GM12891 (cell line): ENCODE measurements at regions not wholly inside any gene's neighbourhood (a gene's known extent, or its start where the extent isn't known, plus 50 kb on each side); places are given as distances from the start of the nearest gene placed in this dataset.
"Not testable (repeated sequence)": the region's sequence is repeated elsewhere in the genome, so short reads cannot be mapped to it uniquely, and the experiment has no call there.

Experiments
- DNase-seq: peaks from one replicate; pipeline ENCODE4 v3.0.0; 2011; ENCODE audit warnings: low spot score; ENCODE audit not compliant: insufficient read length
- FAIRE-seq: peaks from 2 replicates; lab custom pipeline; 2011; peaks lifted over from hg19 to GRCh38; lab: Jason Lieb, UNC
- PAX5 ChIP-seq: IDR thresholded peaks from 2 replicates; pipeline ENCODE4 v1.6.1; 2011; ENCODE audit warnings: low read length, moderate library complexity, mild to moderate bottlenecking; ENCODE audit not compliant: insufficient read depth, severe bottlenecking
- POLR2A ChIP-seq: IDR thresholded peaks from 2 replicates; pipeline ENCODE4 v1.6.1; 2011; ENCODE audit warnings: low read depth, low read length, control low read depth
- POLR2AphosphoS5 ChIP-seq: IDR thresholded peaks from 2 replicates; pipeline ENCODE4 v1.6.1; 2011; ENCODE audit warnings: low read depth, low read length, control low read depth
- POU2F2 ChIP-seq: IDR thresholded peaks from 2 replicates; pipeline ENCODE4 v1.6.1; 2011; ENCODE audit warnings: low read depth, mild to moderate bottlenecking, control low read depth, low read length, moderate library complexity
- SPI1 ChIP-seq: IDR thresholded peaks from 2 replicates; pipeline ENCODE4 v1.6.1; 2011; ENCODE audit warnings: low read depth, low read length, control low read depth
- TAF1 ChIP-seq: IDR thresholded peaks from 2 replicates; pipeline ENCODE4 v1.6.1; 2011; ENCODE audit warnings: low read depth, low read length, control low read depth

- no peak for FAIRE-seq
- no peak for DNase-seq
Observed at GRCh38 chr2:2730301-2730833, 399.3 kb upstream of the MYT1L start.

GRCh38 chr2:2729246-2729645, 398.2 kb upstream of the MYT1L start:
- TF ChIP-seq TAF1 (no peak), SPI1 (no peak), POLR2AphosphoS5 (no peak), POLR2A (no peak), POU2F2 (no peak), PAX5 (no peak)
- no peak for DNase-seq
- FAIRE-seq = no peak

More at GRCh38 chr2:2730301-2730833, 399.3 kb upstream of the MYT1L start:
- TF ChIP-seq POLR2AphosphoS5 = no peak
- TF ChIP-seq POLR2A = no peak
- TF ChIP-seq PAX5 = no peak
- TF ChIP-seq POU2F2 = no peak
- TF ChIP-seq TAF1 = no peak
- no peak for TF ChIP-seq SPI1

DNA sequence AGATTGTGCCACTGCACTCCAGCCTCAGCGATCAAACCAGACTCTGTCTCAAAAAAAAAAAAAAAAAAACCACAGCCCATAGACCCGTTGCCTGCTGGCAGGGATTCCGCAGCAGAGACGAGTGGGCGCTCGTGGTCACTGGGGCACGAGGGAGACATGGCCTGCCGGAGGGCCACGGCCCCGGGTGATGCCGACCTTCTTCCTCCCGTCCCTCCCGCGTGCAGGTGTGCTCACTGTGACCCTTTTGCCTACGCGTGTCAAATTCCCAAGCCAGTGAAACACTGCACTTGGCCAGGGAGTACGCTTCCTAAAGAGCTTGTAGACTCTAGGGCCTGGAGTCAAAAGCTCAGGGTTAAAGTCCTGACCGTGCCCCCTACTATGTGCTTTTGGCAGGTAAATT, 397.6 kb upstream of the MYT1L start:
- TF ChIP-seq SPI1 = no peak
- no peak for TF ChIP-seq POLR2AphosphoS5
- no peak for TF ChIP-seq POLR2A
- TF ChIP-seq TAF1 = no peak
- no peak for TF ChIP-seq POU2F2
- no peak for TF ChIP-seq PAX5

GRCh38 chr2:2727876-2728511, 396.9 kb upstream of the MYT1L start:
- peak; percentile 35 for FAIRE-seq
- no peak for DNase-seq
- TF ChIP-seq PAX5 = no peak
- no peak for TF ChIP-seq SPI1
- no peak for TF ChIP-seq POLR2AphosphoS5
- TF ChIP-seq POU2F2 = no peak
- no peak for TF ChIP-seq POLR2A
- no peak for TF ChIP-seq TAF1

More for the DNA sequence above, 397.6 kb upstream of the MYT1L start:
- FAIRE-seq = no peak
- DNase-seq = no peak

- no peak for TF ChIP-seq TAF1
- TF ChIP-seq POU2F2 = no peak
- TF ChIP-seq POLR2AphosphoS5 = no peak
- no peak for TF ChIP-seq SPI1
- TF ChIP-seq POLR2A = no peak
- no peak for TF ChIP-seq PAX5
- FAIRE-seq (no peak), DNase-seq (no peak)
Observed at GRCh38 chr2:2726163-2726562, 395.1 kb upstream of the MYT1L start.

DNA sequence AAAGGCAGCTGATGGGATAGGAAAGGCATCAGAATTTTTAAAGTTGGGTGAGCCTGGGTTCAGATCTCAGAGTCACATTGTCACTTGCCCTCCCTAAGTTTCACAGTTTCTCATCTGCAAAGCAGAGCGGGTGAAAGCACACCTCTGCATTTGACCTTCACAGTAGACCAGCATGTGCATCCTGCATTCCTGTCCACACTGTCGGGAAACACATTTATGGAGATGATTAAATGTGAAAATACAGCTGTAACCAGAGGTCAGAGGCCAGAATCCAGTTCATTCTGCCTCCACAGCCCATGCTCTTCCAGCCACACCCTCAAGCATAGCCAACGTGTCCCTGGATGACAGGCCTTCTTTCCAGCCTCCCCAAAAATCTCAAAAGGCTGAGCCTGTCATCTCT, 392.0 kb upstream of the MYT1L start:
- FAIRE-seq (no peak), DNase-seq (no peak)
- TF ChIP-seq POLR2AphosphoS5 (no peak), PAX5 (no peak), POU2F2 (no peak), POLR2A (no peak), TAF1 (no peak), SPI1 (no peak)

GRCh38 chr2:2721296-2721835, 390.3 kb upstream of the MYT1L start:
- no peak for DNase-seq

DNA sequence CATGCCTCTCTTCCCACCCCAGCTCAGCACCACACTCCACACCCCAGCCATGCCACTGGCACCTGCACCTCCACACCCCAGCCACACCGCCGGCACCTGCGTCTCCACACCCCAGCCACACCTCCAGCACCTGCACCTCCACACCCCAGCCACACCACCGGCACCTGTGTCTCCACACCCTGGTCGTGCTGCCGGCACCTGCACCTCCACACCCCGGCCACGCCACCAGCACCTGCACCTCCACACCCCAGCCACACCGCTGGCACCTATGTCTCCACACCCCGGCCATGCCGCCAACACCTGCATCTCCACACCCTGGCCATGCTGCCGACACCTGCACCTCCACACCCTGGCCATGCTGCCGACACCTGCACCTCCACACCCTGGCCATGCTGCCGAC, 389.7 kb upstream of the MYT1L start:
- not testable (repeated sequence) for FAIRE-seq, DNase-seq

More at GRCh38 chr2:2721296-2721835, 390.3 kb upstream of the MYT1L start:
- TF ChIP-seq POU2F2 = no peak
- no peak for TF ChIP-seq PAX5
- no peak for TF ChIP-seq TAF1
- no peak for TF ChIP-seq POLR2AphosphoS5
- no peak for TF ChIP-seq POLR2A
- TF ChIP-seq SPI1 = no peak
- no peak for FAIRE-seq

GRCh38 chr2:2720351-2720750, 389.3 kb upstream of the MYT1L start:
- TF ChIP-seq POU2F2 = no peak
- no peak for TF ChIP-seq TAF1
- FAIRE-seq = no peak
- no peak for DNase-seq

- no peak for DNase-seq
- no peak for FAIRE-seq
- TF ChIP-seq POLR2AphosphoS5 = no peak
- TF ChIP-seq PAX5 = no peak
- TF ChIP-seq POU2F2 = no peak
- no peak for TF ChIP-seq POLR2A
- TF ChIP-seq TAF1 = no peak
- TF ChIP-seq SPI1 = no peak
Observed at GRCh38 chr2:2719781-2720180, 388.7 kb upstream of the MYT1L start.
